WTC11 (cell line): ENCODE measurements at regions not wholly inside any gene's neighbourhood (a gene's known extent, or its start where the extent isn't known, plus 50 kb on each side); places are given as distances from the start of the nearest gene placed in this dataset.

ENCODE experiments used
- ATAC-seq: fragments of 200-7000 bp; cut with Tn5 transposase; 2 replicates; pipeline ENCODE4 v1.10.0; 2021; ENCODE audit warnings: mild to moderate bottlenecking, moderate library complexity
- CTCF ChIA-PET: fragments of 300-600 bp; sonication (Branson Sonifier 250); formaldehyde crosslinking; loops from one replicate; lab custom pipeline; 2021; ENCODE audit warnings: antibody characterized with exemption; lab: Charles Lee
- POLR2A ChIA-PET: fragments of 350-600 bp; sonication (Branson Sonifier 250); formaldehyde crosslinking; loops from one replicate; lab custom pipeline; 2021; ENCODE audit warnings: antibody characterized with exemption; lab: Charles Lee
- DNase-seq: peaks from one replicate; pipeline ENCODE4 v3.0.0; 2021; ENCODE audit warnings: low spot score
- H3K27ac Mint-ChIP-seq: 2 replicates; pipeline ENCODE4 v1.8.0; 2021; ENCODE audit warnings: mixed read lengths
- H3K27me3 Mint-ChIP-seq: 2 replicates; pipeline ENCODE4 v1.8.0; 2021; ENCODE audit warnings: low read depth, mild to moderate bottlenecking, moderate library complexity, mixed read lengths
- H3K36me3 Mint-ChIP-seq: 2 replicates; pipeline ENCODE4 v1.8.0; 2021; ENCODE audit warnings: mixed read lengths
- H3K4me1 Mint-ChIP-seq: 2 replicates; pipeline ENCODE4 v1.8.0; 2022; ENCODE audit warnings: mixed read lengths
- H3K4me3 Mint-ChIP-seq: 2 replicates; pipeline ENCODE4 v1.8.0; 2021; ENCODE audit warnings: mild to moderate bottlenecking, moderate library complexity, mixed read lengths
- H3K9me3 Mint-ChIP-seq: 2 replicates; pipeline ENCODE4 v1.8.0; 2021; ENCODE audit warnings: mixed read lengths
- CBFB ChIP-seq: sonication (generic); formaldehyde crosslinking; IDR thresholded peaks from 2 replicates; pipeline ENCODE4 v1.8.1; 2022; ENCODE audit warnings: mild to moderate bottlenecking, low read depth, missing genetic modification reagents
- CREB1 ChIP-seq: sonication (generic); formaldehyde crosslinking; IDR thresholded peaks from 2 replicates; pipeline ENCODE4 v1.8.0; 2023; ENCODE audit warnings: mild to moderate bottlenecking, missing genetic modification reagents
- JUN ChIP-seq: sonication (generic); formaldehyde crosslinking; IDR thresholded peaks from 2 replicates; pipeline ENCODE4 v1.8.0; 2023; ENCODE audit warnings: mild to moderate bottlenecking, missing genetic modification reagents
- KAT7 ChIP-seq: sonication (generic); formaldehyde crosslinking; IDR thresholded peaks from 2 replicates; pipeline ENCODE4 v1.8.1; 2023; ENCODE audit warnings: missing genetic modification reagents, mild to moderate bottlenecking, borderline replicate concordance
- MXD4 ChIP-seq: fragments of 250-450 bp; sonication (Bioruptor Pico); IDR thresholded peaks from 2 replicates; pipeline ENCODE4 v1.8.0; 2021; ENCODE audit warnings: mild to moderate bottlenecking, moderate library complexity, borderline replicate concordance
- OVOL2 ChIP-seq: fragments of 250-450 bp; sonication (Bioruptor Pico); IDR thresholded peaks from 2 replicates; pipeline ENCODE4 v1.9.0; 2021; ENCODE audit warnings: mild to moderate bottlenecking, borderline replicate concordance
- RELA ChIP-seq: sonication (generic); formaldehyde crosslinking; IDR thresholded peaks from 2 replicates; pipeline ENCODE4 v1.8.1; 2022; ENCODE audit warnings: missing genetic modification reagents, mild to moderate bottlenecking, borderline replicate concordance
- SMAD4 ChIP-seq: sonication (generic); formaldehyde crosslinking; IDR thresholded peaks from 2 replicates; pipeline ENCODE4 v1.8.0; 2022; ENCODE audit warnings: mild to moderate bottlenecking, missing genetic modification reagents
- SOX15 ChIP-seq: fragments of 250-450 bp; sonication (Bioruptor Pico); IDR thresholded peaks from 2 replicates; pipeline ENCODE4 v1.9.0; 2021; ENCODE audit warnings: mild to moderate bottlenecking
- ZNF263 ChIP-seq: sonication (generic); formaldehyde crosslinking; IDR thresholded peaks from 2 replicates; pipeline ENCODE4 v1.8.1; 2022; ENCODE audit warnings: low read depth, mild to moderate bottlenecking, moderate library complexity, missing genetic modification reagents
- ZNF423 ChIP-seq: fragments of 250-450 bp; sonication (Bioruptor Pico); IDR thresholded peaks from 2 replicates; pipeline ENCODE4 v2.1.2; 2022; ENCODE audit warnings: mild to moderate bottlenecking, moderate library complexity
- TF ChIP-seq, protein P1 (sequence below): sonication (generic); formaldehyde crosslinking; IDR thresholded peaks from 2 replicates; pipeline ENCODE4 v1.8.1; 2023; ENCODE audit warnings: mild to moderate bottlenecking, missing genetic modification reagents, moderate library complexity
- TF ChIP-seq, protein P2 (sequence below): fragments of 250-450 bp; sonication (Bioruptor Pico); IDR thresholded peaks from 2 replicates; pipeline ENCODE4 v1.9.0; 2021; ENCODE audit warnings: mild to moderate bottlenecking
- TF ChIP-seq, protein P3 (sequence below): sonication (generic); formaldehyde crosslinking; IDR thresholded peaks from 2 replicates; pipeline ENCODE4 v1.8.1; 2023; ENCODE audit warnings: mild to moderate bottlenecking, missing genetic modification reagents, moderate library complexity
- TF ChIP-seq, protein P4 (sequence below): sonication (generic); formaldehyde crosslinking; IDR thresholded peaks from 2 replicates; pipeline ENCODE4 v1.8.0; 2023; ENCODE audit warnings: mild to moderate bottlenecking, missing genetic modification reagents
- TF ChIP-seq, protein P5 (sequence below): sonication (generic); formaldehyde crosslinking; IDR thresholded peaks from 2 replicates; pipeline ENCODE4 v1.8.1; 2023; ENCODE audit warnings: mild to moderate bottlenecking, missing genetic modification reagents, borderline replicate concordance

DNA sequence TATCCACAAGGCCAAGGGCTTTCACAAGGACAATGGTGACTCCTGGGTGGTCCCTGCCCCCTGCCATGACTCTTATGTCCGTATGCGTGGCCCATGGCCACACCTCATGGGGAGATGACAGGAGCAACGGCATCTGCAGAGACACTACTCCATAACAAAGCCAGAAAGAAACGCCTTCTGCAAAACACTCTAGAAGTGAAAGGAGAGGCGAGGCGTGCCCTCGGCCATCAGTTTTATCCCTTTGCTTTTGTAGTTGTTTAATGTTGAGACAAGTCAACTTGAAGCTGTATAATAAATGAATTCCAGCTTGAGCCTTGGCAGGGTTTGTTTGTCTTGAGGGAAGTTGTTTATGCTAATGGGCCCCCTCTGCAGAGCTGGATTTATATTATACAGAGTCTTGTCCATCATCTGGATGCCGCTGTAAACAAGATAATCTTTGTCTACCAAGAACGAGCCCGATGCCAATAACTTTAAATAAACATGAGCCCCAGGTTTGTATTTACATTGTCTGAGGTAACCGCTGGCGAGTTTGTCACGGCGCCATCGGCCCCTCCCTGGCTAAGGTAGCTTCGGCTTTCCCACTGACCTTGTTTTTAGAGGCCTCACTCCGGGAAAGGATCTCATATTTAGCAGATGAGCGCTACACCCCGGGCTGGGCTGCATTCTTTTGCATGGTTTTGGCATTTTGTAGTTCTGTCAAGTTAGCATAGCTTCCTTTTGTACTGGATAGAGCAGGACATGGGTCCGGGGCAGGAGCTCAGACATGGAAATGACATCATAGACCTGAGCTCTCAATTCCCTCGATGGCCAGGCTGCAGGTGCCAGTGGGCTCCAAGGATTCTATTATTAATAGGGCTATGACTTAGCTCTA is 165.3 kb downstream of the ERCC6L2 start:
- Mint-ChIP-seq H3K4me1 (peaks cover 15% of the 10 kb centered on the region), H3K4me3 (no peak overlapping the region), H3K36me3 (peaks cover 9% of the 10 kb centered on the region), H3K27ac (no peak overlapping the region), H3K9me3 (peaks cover 36% of the 10 kb centered on the region), H3K27me3 (peaks cover 35% of the 10 kb centered on the region)
- ChIA-PET POLR2A (no interaction called here), CTCF (interaction anchor here (0.9 to 1.4 kb wide), 3 partner anchors 8 to 305 kb away, joined by 3 to 4 read pairs (median 4); no protein-coding TSS in a partner anchor)
- DNase-seq = no peak
- ATAC-seq = peak; percentile 59
- TF ChIP-seq ZNF423 (peak; percentile 50; the same call in 1 of the 2 replicates), SMAD4 (CRISPR knock-in tag) (no peak)

DNA sequence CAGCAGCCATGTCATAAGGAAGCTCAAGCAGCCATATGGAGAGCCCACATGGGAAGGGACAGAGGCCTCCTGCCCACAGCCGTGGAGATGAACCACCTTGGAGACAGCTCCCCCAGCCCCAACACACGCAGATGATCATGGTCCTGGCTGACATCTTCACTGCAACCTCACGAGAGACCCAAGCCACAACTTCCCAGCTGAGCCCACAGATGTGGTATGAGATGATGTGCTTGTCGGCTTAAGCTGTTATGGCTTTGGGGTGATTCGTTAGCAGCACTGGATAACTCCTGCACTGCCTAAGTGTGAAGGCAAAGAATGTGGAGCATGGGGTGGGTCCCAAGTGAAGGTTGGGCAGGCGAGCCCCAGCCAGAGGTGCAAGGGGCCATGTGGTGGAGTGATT is 163.4 kb downstream of the ERCC6L2 start:
- Mint-ChIP-seq H3K9me3 (peaks cover 46% of the 10 kb centered on the region), H3K27ac (no peak overlapping the region)
- CTCF ChIA-PET = no interaction called here

More for the DNA sequence above, 163.4 kb downstream of the ERCC6L2 start:
- peaks cover 13% of the 10 kb centered on the region for H3K36me3 Mint-ChIP-seq
- no peak for DNase-seq
- no peak for ATAC-seq
- TF ChIP-seq, protein P1, sequence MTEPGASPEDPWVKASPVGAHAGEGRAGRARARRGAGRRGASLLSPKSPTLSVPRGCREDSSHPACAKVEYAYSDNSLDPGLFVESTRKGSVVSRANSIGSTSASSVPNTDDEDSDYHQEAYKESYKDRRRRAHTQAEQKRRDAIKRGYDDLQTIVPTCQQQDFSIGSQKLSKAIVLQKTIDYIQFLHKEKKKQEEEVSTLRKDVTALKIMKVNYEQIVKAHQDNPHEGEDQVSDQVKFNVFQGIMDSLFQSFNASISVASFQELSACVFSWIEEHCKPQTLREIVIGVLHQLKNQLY (CRISPR knock-in tag) = no peak
- TF ChIP-seq ZNF263 = no peak
- TF ChIP-seq, protein P2, sequence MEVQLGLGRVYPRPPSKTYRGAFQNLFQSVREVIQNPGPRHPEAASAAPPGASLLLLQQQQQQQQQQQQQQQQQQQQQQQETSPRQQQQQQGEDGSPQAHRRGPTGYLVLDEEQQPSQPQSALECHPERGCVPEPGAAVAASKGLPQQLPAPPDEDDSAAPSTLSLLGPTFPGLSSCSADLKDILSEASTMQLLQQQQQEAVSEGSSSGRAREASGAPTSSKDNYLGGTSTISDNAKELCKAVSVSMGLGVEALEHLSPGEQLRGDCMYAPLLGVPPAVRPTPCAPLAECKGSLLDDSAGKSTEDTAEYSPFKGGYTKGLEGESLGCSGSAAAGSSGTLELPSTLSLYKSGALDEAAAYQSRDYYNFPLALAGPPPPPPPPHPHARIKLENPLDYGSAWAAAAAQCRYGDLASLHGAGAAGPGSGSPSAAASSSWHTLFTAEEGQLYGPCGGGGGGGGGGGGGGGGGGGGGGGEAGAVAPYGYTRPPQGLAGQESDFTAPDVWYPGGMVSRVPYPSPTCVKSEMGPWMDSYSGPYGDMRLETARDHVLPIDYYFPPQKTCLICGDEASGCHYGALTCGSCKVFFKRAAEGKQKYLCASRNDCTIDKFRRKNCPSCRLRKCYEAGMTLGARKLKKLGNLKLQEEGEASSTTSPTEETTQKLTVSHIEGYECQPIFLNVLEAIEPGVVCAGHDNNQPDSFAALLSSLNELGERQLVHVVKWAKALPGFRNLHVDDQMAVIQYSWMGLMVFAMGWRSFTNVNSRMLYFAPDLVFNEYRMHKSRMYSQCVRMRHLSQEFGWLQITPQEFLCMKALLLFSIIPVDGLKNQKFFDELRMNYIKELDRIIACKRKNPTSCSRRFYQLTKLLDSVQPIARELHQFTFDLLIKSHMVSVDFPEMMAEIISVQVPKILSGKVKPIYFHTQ (CRISPR knock-in tag) = no peak
- TF ChIP-seq, protein P3, sequence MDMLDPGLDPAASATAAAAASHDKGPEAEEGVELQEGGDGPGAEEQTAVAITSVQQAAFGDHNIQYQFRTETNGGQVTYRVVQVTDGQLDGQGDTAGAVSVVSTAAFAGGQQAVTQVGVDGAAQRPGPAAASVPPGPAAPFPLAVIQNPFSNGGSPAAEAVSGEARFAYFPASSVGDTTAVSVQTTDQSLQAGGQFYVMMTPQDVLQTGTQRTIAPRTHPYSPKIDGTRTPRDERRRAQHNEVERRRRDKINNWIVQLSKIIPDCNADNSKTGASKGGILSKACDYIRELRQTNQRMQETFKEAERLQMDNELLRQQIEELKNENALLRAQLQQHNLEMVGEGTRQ (CRISPR knock-in tag) = no peak
- no peak for TF ChIP-seq SOX15 (CRISPR knock-in tag)
- TF ChIP-seq RELA (CRISPR knock-in tag) = no peak
- no peak for TF ChIP-seq OVOL2 (CRISPR knock-in tag)
- no peak for TF ChIP-seq CREB1
- no peak for TF ChIP-seq KAT7 (CRISPR knock-in tag)
- no peak for TF ChIP-seq CBFB (CRISPR knock-in tag)
- TF ChIP-seq, protein P4, sequence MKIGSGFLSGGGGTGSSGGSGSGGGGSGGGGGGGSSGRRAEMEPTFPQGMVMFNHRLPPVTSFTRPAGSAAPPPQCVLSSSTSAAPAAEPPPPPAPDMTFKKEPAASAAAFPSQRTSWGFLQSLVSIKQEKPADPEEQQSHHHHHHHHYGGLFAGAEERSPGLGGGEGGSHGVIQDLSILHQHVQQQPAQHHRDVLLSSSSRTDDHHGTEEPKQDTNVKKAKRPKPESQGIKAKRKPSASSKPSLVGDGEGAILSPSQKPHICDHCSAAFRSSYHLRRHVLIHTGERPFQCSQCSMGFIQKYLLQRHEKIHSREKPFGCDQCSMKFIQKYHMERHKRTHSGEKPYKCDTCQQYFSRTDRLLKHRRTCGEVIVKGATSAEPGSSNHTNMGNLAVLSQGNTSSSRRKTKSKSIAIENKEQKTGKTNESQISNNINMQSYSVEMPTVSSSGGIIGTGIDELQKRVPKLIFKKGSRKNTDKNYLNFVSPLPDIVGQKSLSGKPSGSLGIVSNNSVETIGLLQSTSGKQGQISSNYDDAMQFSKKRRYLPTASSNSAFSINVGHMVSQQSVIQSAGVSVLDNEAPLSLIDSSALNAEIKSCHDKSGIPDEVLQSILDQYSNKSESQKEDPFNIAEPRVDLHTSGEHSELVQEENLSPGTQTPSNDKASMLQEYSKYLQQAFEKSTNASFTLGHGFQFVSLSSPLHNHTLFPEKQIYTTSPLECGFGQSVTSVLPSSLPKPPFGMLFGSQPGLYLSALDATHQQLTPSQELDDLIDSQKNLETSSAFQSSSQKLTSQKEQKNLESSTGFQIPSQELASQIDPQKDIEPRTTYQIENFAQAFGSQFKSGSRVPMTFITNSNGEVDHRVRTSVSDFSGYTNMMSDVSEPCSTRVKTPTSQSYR (CRISPR knock-in tag) = no peak
- TF ChIP-seq MXD4 (CRISPR knock-in tag) = no peak
- TF ChIP-seq JUN (CRISPR knock-in tag) = no peak
- TF ChIP-seq, protein P5, sequence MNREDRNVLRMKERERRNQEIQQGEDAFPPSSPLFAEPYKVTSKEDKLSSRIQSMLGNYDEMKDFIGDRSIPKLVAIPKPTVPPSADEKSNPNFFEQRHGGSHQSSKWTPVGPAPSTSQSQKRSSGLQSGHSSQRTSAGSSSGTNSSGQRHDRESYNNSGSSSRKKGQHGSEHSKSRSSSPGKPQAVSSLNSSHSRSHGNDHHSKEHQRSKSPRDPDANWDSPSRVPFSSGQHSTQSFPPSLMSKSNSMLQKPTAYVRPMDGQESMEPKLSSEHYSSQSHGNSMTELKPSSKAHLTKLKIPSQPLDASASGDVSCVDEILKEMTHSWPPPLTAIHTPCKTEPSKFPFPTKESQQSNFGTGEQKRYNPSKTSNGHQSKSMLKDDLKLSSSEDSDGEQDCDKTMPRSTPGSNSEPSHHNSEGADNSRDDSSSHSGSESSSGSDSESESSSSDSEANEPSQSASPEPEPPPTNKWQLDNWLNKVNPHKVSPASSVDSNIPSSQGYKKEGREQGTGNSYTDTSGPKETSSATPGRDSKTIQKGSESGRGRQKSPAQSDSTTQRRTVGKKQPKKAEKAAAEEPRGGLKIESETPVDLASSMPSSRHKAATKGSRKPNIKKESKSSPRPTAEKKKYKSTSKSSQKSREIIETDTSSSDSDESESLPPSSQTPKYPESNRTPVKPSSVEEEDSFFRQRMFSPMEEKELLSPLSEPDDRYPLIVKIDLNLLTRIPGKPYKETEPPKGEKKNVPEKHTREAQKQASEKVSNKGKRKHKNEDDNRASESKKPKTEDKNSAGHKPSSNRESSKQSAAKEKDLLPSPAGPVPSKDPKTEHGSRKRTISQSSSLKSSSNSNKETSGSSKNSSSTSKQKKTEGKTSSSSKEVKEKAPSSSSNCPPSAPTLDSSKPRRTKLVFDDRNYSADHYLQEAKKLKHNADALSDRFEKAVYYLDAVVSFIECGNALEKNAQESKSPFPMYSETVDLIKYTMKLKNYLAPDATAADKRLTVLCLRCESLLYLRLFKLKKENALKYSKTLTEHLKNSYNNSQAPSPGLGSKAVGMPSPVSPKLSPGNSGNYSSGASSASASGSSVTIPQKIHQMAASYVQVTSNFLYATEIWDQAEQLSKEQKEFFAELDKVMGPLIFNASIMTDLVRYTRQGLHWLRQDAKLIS (CRISPR knock-in tag) = no peak
- H3K4me3 Mint-ChIP-seq = no peak overlapping the region
- peaks cover 11% of the 10 kb centered on the region for H3K4me1 Mint-ChIP-seq
- POLR2A ChIA-PET = no interaction called here
- H3K27me3 Mint-ChIP-seq = peaks cover 38% of the 10 kb centered on the region
